GM23338 (cell line): ENCODE measurements at regions not wholly inside any gene's neighbourhood (a gene's known extent, or its start where the extent isn't known, plus 50 kb on each side); places are given as distances from the start of the nearest gene placed in this dataset.

Source experiments
- ATAC-seq: fragments of 200-7000 bp; cut with Tn5 transposase; 3 replicates; pipeline ENCODE4 v1.9.1; 2020
- DNase-seq: peaks from one replicate; pipeline ENCODE4 v3.0.0-alpha.2; 2015; ENCODE audit warnings: low spot score
- H2AFZ ChIP-seq: fragments of 200-600 bp; sonication (generic); 2 replicates; pipeline ENCODE4 v1.8.0; 2016; ENCODE audit warnings: antibody characterized with exemption, mild to moderate bottlenecking, moderate library complexity
- H3F3A ChIP-seq: fragments of 200-600 bp; sonication (generic); replicated peaks from 2 replicates; pipeline ENCODE4 v1.8.0; 2017; ENCODE audit warnings: antibody characterized with exemption, mixed run types, low read depth
- H3K27ac ChIP-seq: fragments of 200-600 bp; sonication (generic); 2 replicates; pipeline ENCODE4 v1.6.1; 2016; ENCODE audit warnings: low read depth
- H3K27me3 ChIP-seq: fragments of 200-600 bp; sonication (generic); 2 replicates; pipeline ENCODE4 v1.8.0; 2016; ENCODE audit warnings: mild to moderate bottlenecking, mixed run types, moderate library complexity; ENCODE audit not compliant: insufficient read depth
- H3K36me3 ChIP-seq: fragments of 200-600 bp; sonication (generic); 2 replicates; pipeline ENCODE4 v1.8.0; 2016; ENCODE audit warnings: mild to moderate bottlenecking; ENCODE audit not compliant: insufficient read depth
- H3K4me1 ChIP-seq: fragments of 200-600 bp; sonication (generic); 2 replicates; pipeline ENCODE4 v1.8.0; 2016; ENCODE audit warnings: mild to moderate bottlenecking, moderate library complexity; ENCODE audit not compliant: insufficient read depth
- H3K4me2 ChIP-seq: fragments of 200-600 bp; sonication (generic); 2 replicates; pipeline ENCODE4 v1.7.1; 2017; ENCODE audit warnings: mixed run types
- H3K4me3 ChIP-seq: fragments of 200-600 bp; sonication (generic); 2 replicates; pipeline ENCODE4 v1.6.1; 2016; ENCODE audit warnings: mixed run types
- H3K79me2 ChIP-seq: fragments of 200-600 bp; sonication (generic); replicated peaks from 2 replicates; pipeline ENCODE4 v1.8.0; 2017; ENCODE audit warnings: mild to moderate bottlenecking; ENCODE audit not compliant: insufficient read depth
- H3K9me2 ChIP-seq: fragments of 200-600 bp; sonication (generic); 2 replicates; pipeline ENCODE4 v1.8.0; 2017; ENCODE audit not compliant: insufficient read depth
- H4K20me1 ChIP-seq: fragments of 200-600 bp; sonication (generic); replicated peaks from 2 replicates; pipeline ENCODE4 v1.8.0; 2017; ENCODE audit warnings: mild to moderate bottlenecking; ENCODE audit not compliant: insufficient read depth
- H3K27ac Mint-ChIP-seq: 2 replicates; pipeline ENCODE4 v1.8.0; 2020; ENCODE audit warnings: inconsistent platforms, mild to moderate bottlenecking, moderate library complexity, mixed read lengths
- H3K27me3 Mint-ChIP-seq: 3 replicates; pipeline ENCODE4 v1.8.0; 2022; ENCODE audit warnings: low read depth, mild to moderate bottlenecking, moderate library complexity, mixed read lengths, inconsistent platforms; ENCODE audit not compliant: insufficient read depth, poor library complexity
- H3K36me3 Mint-ChIP-seq: 3 replicates; pipeline ENCODE4 v1.8.0; 2021; ENCODE audit warnings: low read depth, mild to moderate bottlenecking, inconsistent platforms, moderate library complexity, mixed read lengths
- H3K4me1 Mint-ChIP-seq: 3 replicates; pipeline ENCODE4 v1.8.0; 2020; ENCODE audit warnings: mild to moderate bottlenecking, inconsistent platforms, mixed read lengths
- H3K4me3 Mint-ChIP-seq: 3 replicates; pipeline ENCODE4 v1.8.0; 2021; ENCODE audit warnings: moderate library complexity, mild to moderate bottlenecking, inconsistent platforms, mixed read lengths
- H3K9me3 Mint-ChIP-seq: 3 replicates; pipeline ENCODE4 v1.8.0; 2020; ENCODE audit warnings: moderate library complexity, mild to moderate bottlenecking, inconsistent platforms, mixed read lengths
- CREB1 ChIP-seq: fragments of 250-450 bp; sonication (Bioruptor Pico); IDR thresholded peaks from 2 replicates; pipeline ENCODE4 v1.5.0; 2020; ENCODE audit warnings: low read depth, mild to moderate bottlenecking, moderate library complexity
- EZH2 ChIP-seq: fragments of 200-600 bp; sonication (generic); IDR thresholded peaks from one replicate; pipeline ENCODE4 v1.8.0; 2017; ENCODE audit warnings: antibody characterized with exemption, mild to moderate bottlenecking, low read depth; ENCODE audit not compliant: unreplicated experiment
- EZH2phosphoT487 ChIP-seq: fragments of 200-600 bp; sonication (generic); IDR thresholded peaks from one replicate; pipeline ENCODE4 v1.8.1; 2018; ENCODE audit warnings: antibody characterized with exemption; ENCODE audit not compliant: unreplicated experiment
- JUNB ChIP-seq: IDR thresholded peaks from one replicate; pipeline ENCODE4 v1.6.1; 2016; ENCODE audit warnings: antibody characterized with exemption; ENCODE audit not compliant: unreplicated experiment
- NANOG ChIP-seq: IDR thresholded peaks from 2 replicates; pipeline ENCODE4 v1.6.1; 2016; ENCODE audit warnings: antibody characterized with exemption, borderline replicate concordance
- POLR2AphosphoS5 ChIP-seq: IDR thresholded peaks from 2 replicates; pipeline ENCODE4 v1.6.1; 2016; ENCODE audit warnings: antibody characterized with exemption, low read depth
- STAT1 ChIP-seq: IDR thresholded peaks from one replicate; pipeline ENCODE4 v1.6.1; 2016; ENCODE audit warnings: antibody characterized with exemption; ENCODE audit not compliant: unreplicated experiment
- ZNF114 ChIP-seq: fragments of 250-450 bp; sonication (Bioruptor Pico); IDR thresholded peaks from 2 replicates; pipeline ENCODE4 v1.5.0; 2020; ENCODE audit warnings: mild to moderate bottlenecking, moderate library complexity
- ZNF331 ChIP-seq: fragments of 250-450 bp; sonication (Bioruptor Pico); IDR thresholded peaks from 2 replicates; pipeline ENCODE4 v1.5.0; 2020; ENCODE audit warnings: low read depth, mild to moderate bottlenecking, moderate library complexity
- TF ChIP-seq, protein P1 (sequence below): IDR thresholded peaks from 2 replicates; pipeline ENCODE4 v1.6.1; 2016; ENCODE audit warnings: antibody characterized with exemption
- TF ChIP-seq, protein P2 (sequence below): IDR thresholded peaks from one replicate; pipeline ENCODE4 v1.6.1; 2018; ENCODE audit warnings: antibody characterized with exemption; ENCODE audit not compliant: unreplicated experiment
- TF ChIP-seq, protein P3 (sequence below), 2 experiments: fragments of 200-600 bp in 1 of 2; sonication (generic) in 1 of 2; conservative IDR thresholded peaks; 2 replicates each; pipeline versions ENCODE4 v1.5.1 to v1.6.1; 2016 to 2017; ENCODE audit warnings: antibody characterized with exemption in 2 of 2, low read depth in 2 of 2, mild to moderate bottlenecking in 2 of 2, moderate library complexity in 1 of 2
- TF ChIP-seq, protein P4 (sequence below): fragments of 250-450 bp; sonication (Bioruptor Pico); IDR thresholded peaks from 2 replicates; pipeline ENCODE4 v1.5.0; 2020; ENCODE audit warnings: mild to moderate bottlenecking, moderate library complexity

DNA sequence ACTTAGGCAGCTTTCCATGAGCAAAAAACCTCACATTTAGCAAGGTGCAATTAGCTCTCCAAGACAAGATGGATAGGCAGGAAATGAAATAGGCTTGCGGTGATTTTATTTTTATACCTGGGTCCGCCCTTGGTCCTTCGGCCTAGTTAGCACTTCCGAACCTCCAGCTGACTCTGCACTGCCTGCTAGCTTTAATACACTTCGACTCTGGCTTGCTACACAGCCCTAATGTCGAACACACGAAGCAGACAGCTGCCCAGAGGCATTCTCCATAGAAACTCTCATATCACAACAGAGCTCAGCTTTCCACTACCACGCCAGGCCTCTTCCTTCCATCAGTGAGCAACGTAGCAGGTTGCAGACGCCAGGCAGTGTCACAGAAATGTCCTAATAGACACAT is 688.0 kb downstream of the VRK1 start:
- H3K9me2 ChIP-seq, result peaks cover 9% of the 10 kb centered on the region; the same call in 1 of the 2 replicates
- TF ChIP-seq ZNF331, result no peak
- no peak for TF ChIP-seq STAT1
- no peak for TF ChIP-seq POLR2AphosphoS5
- TF ChIP-seq, protein P1, sequence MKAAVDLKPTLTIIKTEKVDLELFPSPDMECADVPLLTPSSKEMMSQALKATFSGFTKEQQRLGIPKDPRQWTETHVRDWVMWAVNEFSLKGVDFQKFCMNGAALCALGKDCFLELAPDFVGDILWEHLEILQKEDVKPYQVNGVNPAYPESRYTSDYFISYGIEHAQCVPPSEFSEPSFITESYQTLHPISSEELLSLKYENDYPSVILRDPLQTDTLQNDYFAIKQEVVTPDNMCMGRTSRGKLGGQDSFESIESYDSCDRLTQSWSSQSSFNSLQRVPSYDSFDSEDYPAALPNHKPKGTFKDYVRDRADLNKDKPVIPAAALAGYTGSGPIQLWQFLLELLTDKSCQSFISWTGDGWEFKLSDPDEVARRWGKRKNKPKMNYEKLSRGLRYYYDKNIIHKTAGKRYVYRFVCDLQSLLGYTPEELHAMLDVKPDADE, result no peak
- no peak for TF ChIP-seq ZNF114 (CRISPR knock-in tag)
- TF ChIP-seq EZH2, result no peak
- TF ChIP-seq, protein P2, sequence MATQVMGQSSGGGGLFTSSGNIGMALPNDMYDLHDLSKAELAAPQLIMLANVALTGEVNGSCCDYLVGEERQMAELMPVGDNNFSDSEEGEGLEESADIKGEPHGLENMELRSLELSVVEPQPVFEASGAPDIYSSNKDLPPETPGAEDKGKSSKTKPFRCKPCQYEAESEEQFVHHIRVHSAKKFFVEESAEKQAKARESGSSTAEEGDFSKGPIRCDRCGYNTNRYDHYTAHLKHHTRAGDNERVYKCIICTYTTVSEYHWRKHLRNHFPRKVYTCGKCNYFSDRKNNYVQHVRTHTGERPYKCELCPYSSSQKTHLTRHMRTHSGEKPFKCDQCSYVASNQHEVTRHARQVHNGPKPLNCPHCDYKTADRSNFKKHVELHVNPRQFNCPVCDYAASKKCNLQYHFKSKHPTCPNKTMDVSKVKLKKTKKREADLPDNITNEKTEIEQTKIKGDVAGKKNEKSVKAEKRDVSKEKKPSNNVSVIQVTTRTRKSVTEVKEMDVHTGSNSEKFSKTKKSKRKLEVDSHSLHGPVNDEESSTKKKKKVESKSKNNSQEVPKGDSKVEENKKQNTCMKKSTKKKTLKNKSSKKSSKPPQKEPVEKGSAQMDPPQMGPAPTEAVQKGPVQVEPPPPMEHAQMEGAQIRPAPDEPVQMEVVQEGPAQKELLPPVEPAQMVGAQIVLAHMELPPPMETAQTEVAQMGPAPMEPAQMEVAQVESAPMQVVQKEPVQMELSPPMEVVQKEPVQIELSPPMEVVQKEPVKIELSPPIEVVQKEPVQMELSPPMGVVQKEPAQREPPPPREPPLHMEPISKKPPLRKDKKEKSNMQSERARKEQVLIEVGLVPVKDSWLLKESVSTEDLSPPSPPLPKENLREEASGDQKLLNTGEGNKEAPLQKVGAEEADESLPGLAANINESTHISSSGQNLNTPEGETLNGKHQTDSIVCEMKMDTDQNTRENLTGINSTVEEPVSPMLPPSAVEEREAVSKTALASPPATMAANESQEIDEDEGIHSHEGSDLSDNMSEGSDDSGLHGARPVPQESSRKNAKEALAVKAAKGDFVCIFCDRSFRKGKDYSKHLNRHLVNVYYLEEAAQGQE, result no peak
- TF ChIP-seq JUNB, result no peak
- no peak for TF ChIP-seq NANOG
- no peak for TF ChIP-seq EZH2phosphoT487
- no peak for TF ChIP-seq CREB1
- TF ChIP-seq, protein P3, sequence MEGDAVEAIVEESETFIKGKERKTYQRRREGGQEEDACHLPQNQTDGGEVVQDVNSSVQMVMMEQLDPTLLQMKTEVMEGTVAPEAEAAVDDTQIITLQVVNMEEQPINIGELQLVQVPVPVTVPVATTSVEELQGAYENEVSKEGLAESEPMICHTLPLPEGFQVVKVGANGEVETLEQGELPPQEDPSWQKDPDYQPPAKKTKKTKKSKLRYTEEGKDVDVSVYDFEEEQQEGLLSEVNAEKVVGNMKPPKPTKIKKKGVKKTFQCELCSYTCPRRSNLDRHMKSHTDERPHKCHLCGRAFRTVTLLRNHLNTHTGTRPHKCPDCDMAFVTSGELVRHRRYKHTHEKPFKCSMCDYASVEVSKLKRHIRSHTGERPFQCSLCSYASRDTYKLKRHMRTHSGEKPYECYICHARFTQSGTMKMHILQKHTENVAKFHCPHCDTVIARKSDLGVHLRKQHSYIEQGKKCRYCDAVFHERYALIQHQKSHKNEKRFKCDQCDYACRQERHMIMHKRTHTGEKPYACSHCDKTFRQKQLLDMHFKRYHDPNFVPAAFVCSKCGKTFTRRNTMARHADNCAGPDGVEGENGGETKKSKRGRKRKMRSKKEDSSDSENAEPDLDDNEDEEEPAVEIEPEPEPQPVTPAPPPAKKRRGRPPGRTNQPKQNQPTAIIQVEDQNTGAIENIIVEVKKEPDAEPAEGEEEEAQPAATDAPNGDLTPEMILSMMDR (conservative IDR thresholded peaks at IDR 0.05; ENCODE audit: low read depth in 2 of 2), result no peak
- TF ChIP-seq, protein P4, sequence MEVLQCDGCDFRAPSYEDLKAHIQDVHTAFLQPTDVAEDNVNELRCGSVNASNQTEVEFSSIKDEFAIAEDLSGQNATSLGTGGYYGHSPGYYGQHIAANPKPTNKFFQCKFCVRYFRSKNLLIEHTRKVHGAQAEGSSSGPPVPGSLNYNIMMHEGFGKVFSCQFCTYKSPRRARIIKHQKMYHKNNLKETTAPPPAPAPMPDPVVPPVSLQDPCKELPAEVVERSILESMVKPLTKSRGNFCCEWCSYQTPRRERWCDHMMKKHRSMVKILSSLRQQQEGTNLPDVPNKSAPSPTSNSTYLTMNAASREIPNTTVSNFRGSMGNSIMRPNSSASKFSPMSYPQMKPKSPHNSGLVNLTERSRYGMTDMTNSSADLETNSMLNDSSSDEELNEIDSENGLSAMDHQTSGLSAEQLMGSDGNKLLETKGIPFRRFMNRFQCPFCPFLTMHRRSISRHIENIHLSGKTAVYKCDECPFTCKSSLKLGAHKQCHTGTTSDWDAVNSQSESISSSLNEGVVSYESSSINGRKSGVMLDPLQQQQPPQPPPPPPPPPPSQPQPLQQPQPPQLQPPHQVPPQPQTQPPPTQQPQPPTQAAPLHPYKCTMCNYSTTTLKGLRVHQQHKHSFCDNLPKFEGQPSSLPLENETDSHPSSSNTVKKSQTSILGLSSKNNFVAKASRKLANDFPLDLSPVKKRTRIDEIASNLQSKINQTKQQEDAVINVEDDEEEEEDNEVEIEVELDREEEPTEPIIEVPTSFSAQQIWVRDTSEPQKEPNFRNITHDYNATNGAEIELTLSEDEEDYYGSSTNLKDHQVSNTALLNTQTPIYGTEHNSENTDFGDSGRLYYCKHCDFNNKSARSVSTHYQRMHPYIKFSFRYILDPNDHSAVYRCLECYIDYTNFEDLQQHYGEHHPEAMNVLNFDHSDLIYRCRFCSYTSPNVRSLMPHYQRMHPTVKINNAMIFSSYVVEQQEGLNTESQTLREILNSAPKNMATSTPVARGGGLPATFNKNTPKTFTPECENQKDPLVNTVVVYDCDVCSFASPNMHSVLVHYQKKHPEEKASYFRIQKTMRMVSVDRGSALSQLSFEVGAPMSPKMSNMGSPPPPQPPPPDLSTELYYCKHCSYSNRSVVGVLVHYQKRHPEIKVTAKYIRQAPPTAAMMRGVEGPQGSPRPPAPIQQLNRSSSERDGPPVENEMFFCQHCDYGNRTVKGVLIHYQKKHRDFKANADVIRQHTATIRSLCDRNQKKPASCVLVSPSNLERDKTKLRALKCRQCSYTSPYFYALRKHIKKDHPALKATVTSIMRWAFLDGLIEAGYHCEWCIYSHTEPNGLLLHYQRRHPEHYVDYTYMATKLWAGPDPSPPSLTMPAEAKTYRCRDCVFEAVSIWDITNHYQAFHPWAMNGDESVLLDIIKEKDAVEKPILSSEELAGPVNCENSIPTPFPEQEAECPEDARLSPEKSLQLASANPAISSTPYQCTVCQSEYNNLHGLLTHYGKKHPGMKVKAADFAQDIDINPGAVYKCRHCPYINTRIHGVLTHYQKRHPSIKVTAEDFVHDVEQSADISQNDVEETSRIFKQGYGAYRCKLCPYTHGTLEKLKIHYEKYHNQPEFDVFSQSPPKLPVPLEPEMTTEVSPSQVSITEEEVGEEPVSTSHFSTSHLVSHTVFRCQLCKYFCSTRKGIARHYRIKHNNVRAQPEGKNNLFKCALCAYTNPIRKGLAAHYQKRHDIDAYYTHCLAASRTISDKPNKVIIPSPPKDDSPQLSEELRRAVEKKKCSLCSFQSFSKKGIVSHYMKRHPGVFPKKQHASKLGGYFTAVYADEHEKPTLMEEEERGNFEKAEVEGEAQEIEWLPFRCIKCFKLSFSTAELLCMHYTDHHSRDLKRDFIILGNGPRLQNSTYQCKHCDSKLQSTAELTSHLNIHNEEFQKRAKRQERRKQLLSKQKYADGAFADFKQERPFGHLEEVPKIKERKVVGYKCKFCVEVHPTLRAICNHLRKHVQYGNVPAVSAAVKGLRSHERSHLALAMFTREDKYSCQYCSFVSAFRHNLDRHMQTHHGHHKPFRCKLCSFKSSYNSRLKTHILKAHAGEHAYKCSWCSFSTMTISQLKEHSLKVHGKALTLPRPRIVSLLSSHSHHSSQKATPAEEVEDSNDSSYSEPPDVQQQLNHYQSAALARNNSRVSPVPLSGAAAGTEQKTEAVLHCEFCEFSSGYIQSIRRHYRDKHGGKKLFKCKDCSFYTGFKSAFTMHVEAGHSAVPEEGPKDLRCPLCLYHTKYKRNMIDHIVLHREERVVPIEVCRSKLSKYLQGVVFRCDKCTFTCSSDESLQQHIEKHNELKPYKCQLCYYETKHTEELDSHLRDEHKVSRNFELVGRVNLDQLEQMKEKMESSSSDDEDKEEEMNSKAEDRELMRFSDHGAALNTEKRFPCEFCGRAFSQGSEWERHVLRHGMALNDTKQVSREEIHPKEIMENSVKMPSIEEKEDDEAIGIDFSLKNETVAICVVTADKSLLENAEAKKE, result no peak
- Mint-ChIP-seq H3K27ac (no peak overlapping the region), H3K27me3 (no peaks in the 10 kb centered on the region), H3K9me3 (no peaks in the 10 kb centered on the region; the same call in 2 of the 3 replicates), H3K4me1 (no peaks in the 10 kb centered on the region), H3K36me3 (no peaks in the 10 kb centered on the region), H3K4me3 (no peak overlapping the region)
- ATAC-seq (no peak), DNase-seq (no peak)
- H3K27ac ChIP-seq, result no peak overlapping the region
- no peaks in the 10 kb centered on the region for H3K79me2 ChIP-seq
- no peaks in the 10 kb centered on the region for H3K4me1 ChIP-seq
- H2AFZ ChIP-seq, result no peak overlapping the region
- H3K36me3 ChIP-seq, result no peaks in the 10 kb centered on the region
- H3F3A ChIP-seq, result no peaks in the 10 kb centered on the region
- H4K20me1 ChIP-seq, result no peaks in the 10 kb centered on the region
- no peak overlapping the region for H3K4me3 ChIP-seq
- no peaks in the 10 kb centered on the region for H3K27me3 ChIP-seq
- no peak overlapping the region for H3K4me2 ChIP-seq
